ENCODE measurements at regions not wholly inside any gene's neighbourhood (a gene's known extent, or its start where the extent isn't known, plus 50 kb on each side); places are given as distances from the start of the nearest gene placed in this dataset.
"Not testable (repeated sequence)": the region's sequence is repeated elsewhere in the genome, so short reads cannot be mapped to it uniquely, and the experiment has no call there.

DNA sequence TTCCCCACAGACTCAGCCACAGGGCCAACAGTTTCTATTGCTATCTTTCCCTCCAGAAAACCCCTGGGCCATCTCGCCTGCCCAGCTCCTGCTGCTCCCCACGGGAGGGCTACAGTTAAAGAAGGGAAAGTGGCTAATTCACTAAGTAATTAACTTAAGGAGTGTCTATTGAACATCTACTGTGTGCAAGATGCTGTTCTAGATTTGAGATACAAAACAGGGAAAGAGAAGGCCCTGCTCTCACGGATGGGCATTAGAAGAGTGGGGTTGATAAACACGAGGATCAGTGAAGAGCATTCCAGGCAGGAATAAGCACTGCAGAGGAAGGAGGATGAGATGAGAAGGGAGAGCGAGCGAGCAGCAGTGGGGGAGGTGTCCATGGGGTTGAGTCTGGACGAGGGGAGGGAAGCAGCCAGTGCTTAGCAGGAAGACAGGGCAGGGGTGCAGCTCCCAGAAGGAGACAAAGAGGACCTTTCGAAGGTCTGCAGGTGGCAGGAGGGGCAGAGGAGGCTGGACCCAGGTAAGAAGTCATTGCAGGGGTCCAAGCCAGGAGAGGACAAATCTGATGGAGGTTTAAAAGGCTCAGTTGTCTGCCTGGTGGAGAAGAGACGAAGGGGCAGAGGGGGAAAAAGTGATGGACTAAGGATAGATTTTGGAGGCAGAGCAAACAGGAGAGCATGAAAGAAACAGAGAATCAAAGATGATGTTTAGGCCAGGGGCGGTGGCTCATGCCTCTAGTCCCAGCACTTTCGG lies 64.7 kb downstream of the KLF15 start:
- no peak for DNase-seq (ENCODE audit: low spot score)

DNA sequence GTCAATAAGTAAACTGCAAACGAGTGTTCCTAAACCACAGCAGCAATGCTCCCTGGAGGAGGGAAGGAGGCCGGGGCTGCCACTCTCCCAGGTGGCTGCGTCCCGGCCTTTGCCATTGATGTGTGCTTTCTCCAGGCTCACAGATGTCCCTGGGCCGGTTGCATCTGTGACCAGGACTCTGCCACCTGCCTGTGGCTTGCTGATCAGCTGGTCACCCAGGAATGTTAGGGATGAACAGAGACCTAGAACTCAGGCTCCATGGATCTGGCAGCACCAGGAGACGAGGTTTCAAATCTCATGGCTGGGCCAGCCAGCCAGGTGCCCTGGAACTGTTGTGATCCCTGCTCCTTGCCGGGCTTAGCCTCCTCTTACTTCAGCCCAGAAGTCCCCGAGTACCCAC lies 65.7 kb downstream of the KLF15 start:
- DNase-seq (ENCODE audit: low spot score): no peak

DNA sequence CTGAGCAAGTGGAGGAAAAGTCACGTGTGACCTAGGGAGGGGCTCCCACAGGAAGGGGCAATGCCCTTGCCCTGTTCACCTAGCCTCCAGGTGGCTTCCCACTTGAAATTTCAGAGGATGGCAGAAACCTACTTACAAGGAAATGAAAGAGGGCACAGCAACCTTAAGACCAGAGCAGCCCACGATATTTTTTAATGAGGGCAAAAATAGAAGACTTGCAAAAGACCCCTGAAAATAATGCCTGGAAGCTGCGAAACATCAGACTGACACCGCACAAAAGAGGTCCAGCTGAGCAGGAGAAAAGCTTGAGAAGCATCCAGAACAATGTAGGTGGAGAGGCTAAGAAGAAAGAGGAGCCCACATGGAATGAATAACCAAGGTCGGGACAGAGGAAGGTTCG lies 66.1 kb downstream of the KLF15 start:
- DNase-seq (ENCODE audit: low spot score): no peak

DNA sequence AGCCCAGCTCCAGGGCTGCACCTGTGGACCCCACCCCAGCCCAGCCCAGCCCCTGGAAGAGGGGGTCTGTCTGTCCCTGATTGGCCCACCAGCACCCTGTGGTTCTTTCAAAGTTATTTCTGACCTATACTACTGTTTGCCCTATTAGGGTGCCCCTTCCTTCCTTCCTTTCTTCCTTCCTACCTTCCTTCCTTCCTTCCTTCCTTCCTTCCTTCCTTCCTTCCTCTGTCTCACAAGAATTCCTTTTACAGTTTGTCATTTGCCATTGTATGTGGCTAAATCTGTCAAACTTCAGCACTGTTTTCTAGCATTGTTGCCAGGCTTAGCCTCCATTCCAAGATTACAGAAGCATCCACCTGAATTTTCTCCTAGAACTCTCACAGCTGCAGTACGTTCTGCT lies 66.9 kb downstream of the KLF15 start:
- no peak for DNase-seq (ENCODE audit: low spot score)

DNA sequence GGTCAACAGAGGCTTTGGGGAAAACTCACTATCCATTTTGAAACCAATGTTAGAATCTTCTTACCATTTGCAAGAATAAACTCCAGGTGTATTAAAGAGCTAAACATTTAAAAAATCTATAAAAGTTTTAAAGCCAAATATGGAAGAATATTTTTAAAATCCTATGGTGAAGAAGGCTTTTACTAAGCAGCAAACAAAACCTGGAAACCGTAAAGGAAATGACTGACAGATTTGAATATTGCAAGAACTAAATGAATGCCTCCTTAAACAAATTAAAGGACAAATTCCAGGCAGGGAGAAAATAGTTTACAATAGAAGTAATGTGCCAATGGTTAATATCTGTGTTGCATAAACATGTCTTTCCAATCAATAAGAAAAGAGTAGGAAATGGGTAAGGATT lies 68.1 kb downstream of the KLF15 start:
- DNase-seq (ENCODE audit: low spot score): no peak

DNA sequence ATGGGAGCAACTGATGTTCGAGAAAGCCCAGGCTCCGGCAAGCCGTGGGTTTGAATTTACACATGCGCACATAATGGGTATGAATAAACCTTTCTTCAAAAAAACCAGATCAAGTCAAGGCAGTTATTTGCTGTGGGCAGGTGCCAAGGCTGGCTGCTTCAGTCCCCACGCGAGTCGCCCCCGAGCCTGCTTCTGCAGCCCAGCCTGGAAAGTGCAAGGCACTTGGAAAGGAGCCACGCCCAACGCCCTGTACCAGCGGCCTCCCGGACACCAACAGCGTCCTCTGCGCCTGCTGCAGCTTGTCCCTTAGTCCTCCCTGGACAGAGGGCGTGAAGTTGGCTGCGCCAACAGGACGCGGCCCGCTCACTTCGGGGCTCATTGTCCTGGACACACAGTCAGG lies 68.9 kb downstream of the KLF15 start:
- DNase-seq (ENCODE audit: low spot score): no peak

DNA sequence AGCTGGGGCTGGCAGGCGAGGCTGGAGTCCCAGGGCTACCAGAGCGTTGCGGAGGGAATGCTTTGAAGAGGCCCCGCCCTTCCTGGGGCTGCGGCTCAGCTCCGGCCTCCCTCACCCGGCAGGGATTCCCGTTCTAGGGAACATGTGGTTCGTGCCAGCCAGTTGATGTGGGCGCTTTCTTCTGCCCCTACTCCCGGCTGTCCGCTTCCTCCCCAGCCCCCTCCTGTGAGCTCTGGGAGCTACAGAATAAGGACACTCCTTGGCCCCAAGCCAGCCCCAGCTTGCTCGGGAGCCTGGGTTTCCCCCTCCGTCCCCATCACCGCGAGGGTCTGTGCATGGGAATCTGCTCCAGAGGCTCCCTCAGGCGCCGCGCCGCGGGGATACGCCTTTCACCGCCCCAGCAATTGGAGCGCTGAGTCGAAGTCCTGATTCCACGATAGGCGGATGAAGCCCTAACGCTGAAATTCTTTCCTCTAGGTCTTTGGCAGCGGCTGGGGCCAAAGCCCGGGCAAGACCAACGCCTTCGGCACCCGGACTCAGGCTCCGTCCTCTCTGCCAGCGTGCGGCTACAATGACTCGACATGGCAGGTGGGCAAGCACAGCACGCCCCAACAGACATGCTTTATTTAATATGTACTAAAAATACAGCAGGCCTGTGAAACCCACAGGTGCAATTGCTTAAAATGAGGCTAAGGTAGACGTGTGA lies 69.5 kb downstream of the KLF15 start:
- DNase-seq (ENCODE audit: low spot score): no peak

DNA sequence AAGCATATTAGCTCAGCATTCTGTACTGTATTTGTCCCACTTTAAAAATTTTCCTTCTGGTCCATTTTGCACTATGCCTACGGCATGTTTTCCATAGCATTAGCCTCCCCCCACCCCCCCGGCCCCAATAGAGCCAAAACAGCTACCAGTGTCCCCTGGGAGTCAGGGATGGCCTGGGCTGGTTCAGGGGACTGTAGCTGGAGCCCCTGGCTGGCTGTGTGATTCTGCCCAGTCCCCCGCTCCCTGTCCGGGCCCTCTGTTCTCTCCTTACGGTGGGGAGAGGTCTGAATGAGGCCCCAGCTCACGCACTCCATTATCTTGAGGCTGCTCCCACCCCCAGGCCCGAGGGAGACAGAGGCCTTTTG lies 70.1 kb downstream of the KLF15 start:
- no peak for DNase-seq (ENCODE audit: low spot score)

DNA sequence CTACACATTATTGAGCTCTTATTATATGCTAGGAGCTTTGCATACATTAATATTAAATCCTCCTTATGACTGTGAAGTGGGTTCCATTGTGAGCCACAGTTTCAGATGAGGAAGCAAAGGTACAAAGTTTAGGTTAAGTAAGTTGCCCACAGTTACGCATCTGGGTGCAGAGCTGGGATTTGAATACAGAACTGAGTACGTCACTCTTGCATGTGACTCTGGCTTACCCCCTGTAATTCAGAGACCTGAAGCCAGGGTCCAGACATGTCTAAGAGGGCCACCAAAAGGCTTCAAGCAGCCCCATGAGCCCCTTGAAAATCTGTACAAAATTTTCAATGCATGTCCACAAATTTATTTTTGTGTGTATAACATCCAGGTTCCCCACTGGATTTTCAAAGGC lies 71.8 kb downstream of the KLF15 start:
- DNase-seq (ENCODE audit: low spot score): no peak

DNA sequence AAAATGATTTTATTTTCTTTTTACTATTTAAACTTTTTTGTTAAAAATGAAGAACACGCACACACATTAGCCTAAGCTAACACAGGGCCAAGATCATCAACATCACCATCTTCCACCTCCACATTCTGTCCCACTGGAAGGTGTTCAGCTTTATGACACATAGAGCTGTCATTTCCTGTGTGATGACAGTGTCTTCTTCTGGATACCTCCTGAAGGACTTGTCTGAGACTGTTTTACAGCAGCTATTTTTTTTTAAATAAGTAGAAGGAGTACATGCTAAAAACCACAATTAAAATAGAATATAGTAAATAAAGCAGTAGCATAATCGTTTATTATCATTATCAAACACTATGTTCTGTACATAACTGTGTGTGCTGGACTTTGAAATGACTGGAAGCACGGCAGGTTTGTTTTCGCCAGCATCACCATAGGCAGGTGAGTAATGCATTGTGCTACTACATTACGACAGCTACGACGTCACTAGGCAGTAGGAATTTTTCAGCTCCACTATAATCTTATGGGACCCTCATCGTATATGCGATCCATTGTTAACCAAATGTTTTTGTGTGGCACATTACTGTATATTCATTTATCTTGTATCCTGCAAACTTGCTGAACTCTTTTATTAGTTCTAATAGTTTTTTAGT lies 72.8 kb downstream of the KLF15 start:
- no peak for DNase-seq (ENCODE audit: low spot score)

DNA sequence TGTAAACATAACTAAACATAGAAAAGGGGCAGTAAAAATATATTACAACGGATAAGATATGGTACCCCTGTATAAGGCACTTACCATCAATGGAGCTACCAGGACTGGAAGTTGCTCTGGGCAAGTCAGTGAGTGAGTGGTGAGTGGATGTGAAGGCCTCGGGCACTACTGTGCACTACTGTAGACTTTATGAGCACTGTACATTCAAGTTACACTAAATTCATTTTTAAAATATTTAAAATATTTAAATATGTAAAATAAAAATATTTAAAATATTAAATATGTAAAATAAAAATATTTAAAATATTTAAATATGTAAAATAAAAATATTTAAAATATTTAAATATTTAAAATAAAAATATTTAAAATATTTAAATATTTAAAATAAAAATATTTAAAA lies 73.6 kb downstream of the KLF15 start:
- not testable (repeated sequence) for DNase-seq (ENCODE audit: low spot score)

DNA sequence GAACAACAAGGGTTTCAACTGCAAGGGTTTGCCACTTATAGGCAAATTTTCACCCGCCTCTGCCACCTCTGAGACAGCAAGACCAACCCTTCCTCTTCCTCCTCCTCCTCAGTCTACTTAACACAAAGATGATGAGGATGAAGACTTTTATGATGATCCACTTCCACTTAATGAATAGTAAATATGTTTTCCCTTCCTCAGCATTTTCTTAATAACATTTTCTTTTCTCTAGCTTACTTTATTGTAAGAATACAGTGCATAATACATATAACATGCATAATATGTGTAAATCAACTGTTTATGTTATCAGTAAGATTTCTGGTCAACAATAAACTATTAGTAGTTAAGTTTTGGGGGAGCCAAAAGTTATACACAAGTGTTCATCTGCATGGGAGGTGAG lies 77.4 kb downstream of the KLF15 start:
- no peak for DNase-seq (ENCODE audit: low spot score)

DNA sequence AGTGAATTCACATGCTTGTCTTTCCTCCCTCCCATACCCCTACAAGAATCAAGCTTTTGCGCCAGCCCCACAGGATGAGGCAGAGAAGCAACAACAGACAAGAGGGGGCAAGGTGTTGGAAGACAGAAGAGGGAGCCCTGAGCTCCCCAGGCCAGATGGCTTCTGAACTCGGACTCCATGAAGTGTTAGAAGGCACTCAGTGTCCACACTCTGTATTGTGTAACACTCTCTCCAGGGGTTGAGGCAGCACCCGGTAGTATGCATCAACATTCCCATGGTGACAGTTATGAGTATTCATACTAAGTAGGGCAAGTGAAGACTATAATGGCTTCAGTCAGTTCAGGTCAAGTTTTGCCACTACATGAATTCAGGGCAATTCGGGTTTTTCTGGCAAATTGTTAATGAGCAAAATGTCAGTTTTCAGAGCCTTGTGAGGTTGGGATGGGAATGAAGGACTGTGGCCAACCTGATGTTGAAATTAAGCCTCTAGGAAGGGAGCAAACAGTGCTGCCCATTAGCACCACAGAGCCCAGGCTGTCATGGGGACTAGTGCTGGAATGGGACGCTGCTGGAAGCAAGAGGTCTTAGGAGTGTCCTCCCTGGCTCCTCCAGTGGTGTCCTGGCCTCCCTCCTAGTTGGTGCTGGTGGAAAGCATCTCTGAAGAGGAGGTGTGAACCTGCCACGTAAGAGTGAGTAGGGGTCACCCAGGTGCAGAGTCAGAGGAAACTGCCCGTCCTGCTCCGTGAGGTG lies 79.4 kb downstream of the KLF15 start:
- no peak for DNase-seq (ENCODE audit: low spot score)

DNA sequence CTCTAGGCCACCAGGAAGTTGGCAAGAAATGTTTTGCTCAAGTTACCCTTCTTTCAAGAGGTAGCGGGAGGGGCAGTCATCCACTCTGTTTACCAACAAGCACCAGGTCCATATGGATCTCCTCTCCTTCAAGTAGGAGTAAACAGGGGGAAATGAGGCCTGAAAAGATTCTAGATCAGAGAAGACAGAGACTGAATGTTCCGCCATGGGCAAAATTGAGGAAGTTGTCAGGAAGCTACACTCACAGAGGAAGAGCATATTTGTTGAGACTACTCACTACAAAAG lies 81.6 kb downstream of the KLF15 start:
- DNase-seq (ENCODE audit: low spot score): no peak

DNA sequence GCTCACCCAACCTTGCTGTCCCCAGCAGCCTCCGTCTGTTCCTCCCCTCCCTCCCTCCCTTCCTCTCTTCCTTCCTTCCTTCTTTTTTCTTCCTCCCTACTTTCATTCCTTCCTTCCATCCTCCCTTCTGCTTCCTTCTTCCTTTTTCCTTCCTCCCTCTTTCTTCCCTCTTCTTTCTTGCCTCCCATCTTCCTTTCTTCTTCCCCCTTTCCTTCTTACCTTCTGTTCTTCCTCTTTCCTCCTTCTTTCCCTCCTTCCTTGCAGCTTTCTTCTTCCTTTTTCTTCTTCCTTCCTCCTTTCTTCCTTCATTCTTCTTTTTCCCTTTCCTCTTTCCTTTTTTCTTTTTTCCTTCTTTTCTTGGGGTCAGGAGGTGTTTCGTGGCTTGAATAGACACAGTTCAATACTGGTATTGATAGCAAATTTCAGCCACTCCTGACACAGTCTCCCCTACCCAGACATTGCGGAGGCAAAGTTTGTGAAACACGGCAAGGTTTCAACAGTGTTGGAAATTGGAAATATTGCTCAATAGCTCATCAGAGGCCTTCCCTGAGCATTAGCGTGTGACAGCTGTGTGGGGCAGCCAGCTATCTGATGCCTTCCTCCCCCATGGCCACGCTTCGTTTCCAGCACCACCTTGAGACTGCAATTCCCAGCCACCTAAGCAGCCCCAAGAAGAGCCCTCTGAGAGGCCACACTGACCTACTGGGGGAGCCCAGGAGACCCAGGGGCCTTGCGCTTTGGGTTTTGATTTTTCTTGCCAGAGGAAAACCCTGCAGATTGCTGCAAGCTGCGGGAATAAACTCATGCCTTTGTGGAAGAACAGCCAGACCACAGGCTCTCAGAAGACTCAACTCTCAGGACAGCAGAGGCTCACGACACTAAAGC lies 82.2 kb downstream of the KLF15 start:
- DNase-seq (ENCODE audit: low spot score): no peak

DNA sequence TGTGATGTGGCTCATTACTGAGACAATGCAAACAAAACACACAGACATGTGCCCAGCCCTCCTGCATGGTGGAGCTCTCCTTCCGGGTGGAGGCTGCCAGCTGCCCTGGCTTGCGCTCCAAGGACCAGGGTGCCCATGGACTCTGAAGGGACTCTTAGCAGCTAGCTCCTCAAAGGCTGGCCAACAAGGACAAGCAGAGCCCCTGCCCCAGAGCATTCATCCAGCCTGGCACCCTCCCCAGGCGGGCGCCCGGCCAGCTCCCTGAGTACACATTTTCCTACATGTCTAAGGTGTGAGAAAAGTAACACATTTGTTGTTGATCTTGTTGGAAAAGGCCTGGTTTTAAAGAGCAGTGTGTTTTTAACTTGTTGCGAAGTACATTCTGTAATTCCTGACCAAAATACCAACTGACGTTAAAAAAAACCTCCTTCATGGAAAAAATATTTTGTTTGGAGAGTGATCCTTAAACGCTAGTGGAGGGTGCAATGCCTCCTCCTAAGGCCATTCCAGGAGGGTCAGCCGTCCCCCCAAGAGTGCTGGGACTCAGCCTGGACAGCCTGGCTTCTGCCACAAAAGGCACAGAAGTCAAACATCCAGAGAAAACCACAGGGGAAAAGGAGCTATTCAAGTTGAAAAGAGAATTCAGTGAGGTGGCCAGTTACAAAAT lies 86.9 kb downstream of the KLF15 start:
- no peak for DNase-seq (ENCODE audit: low spot score)

DNA sequence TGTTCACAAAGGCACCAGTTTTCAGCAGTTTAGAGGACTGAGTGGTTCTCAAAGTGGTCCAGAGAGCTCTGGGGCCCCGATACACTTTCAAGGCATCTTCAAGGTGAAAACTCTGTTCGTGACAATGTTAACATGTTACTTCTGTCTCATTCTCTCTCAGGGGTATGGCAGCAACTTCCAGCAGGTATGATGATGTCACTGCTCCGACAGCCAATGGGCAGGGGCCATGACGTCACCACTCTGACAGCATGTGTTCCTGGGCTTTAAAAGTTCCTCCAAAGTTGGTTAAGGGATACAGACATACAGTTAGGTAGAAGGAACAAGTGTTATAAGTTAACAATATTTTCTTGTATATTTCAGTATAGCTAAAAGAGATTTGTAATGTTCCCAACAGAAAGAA lies 87.9 kb downstream of the KLF15 start:
- peak; percentile 52 for DNase-seq (ENCODE audit: low spot score)

DNA sequence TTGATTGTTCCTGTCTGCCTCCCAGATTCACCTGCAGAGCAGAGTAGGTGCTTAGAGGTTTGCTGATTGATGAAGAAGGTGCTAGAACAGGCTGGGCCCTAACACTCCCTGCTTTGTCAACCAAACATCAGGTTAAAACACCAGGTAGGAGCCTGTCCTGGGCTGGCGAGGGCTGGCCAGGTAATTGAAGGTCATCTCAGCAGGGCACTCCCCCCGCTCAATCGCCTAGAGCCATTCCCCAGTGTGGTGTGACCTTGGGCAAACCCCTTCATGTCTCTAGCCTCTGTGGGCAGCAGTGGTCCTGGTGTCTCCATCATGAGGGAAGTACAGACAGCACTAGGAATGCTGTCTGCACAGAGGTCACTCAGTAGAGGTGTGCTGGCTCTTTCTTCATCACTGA lies 88.3 kb downstream of the KLF15 start:
- DNase-seq (ENCODE audit: low spot score): no peak

DNA sequence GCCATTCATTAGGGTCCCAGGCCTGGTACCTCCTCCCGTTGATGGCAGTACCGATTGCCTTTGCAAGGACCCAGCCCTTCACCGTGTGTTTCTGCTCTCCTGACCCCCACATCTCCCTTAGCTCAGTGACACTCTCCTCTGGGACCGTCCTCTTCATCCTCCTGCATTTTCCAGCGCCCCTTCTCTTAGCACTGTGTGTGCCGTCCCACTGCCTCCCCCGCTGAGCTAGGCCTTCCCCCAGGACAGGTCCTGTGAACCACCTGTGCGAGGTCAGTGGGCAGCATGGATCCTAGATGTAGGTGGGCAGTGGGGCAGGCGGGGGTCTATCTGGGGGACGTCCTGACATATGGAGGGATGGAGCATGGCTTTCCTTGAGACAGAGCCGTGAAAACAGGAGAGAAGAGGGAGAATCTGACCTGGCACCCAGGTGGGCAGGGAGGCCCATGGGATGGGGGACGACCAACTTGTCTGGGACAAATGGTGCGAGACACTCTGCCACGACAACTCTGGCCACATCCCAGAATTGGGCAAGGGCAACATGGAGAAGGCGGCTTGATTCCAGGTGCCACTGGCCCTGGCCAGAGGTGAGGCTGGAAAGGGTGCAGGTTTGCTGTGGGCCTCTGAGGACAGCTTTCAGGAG lies 87.7 kb upstream of the ALDH1L1 start:
- no peak for DNase-seq (ENCODE audit: low spot score)

DNA sequence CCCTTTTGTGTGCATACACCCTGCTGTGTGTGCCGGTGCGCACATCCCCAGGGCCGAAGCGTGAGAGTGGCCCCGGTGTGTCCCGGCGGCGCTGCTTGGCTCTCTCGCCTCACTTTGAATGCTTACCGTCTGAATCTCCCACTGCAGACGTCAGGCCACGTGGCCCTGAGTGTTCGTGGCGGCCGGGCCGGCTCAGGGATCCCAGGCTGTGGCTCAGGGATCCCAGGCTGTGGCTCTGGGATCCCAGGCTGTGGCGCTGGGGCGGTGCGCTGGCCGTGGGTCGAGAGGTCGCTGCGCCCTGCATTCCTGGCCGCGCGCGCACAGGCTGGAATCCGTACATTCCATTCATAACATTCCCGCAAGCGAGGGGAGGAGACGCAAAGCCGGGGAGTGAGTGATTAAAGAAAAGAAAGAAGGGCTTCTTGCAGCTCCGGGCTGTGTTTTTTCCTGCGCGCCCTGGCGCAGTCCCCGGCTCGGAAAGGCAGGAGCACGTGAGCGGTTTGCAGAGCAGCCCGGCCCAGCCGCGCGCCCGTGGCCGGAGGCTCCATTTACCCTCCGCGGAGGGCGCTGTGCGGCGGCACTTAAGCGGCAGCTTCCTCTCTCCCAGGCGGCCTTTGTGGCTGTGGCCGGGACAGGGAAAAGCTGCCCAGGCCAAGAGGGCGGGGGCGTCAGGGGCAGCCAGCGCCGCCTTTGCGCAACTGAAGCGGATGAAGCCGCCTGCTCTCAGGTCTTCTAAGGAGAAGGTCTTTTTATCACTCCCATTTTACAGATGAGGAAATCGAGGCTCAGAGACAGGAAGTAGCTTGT lies 87.0 kb upstream of the ALDH1L1 start:
- peak; percentile 79 for DNase-seq (ENCODE audit: low spot score)

All from left forelimb (tissue), 1 donor.